Neural cell (in vitro differentiated cells): ENCODE measurements at regions not wholly inside any gene's neighbourhood (a gene's known extent, or its start where the extent isn't known, plus 50 kb on each side); places are given as distances from the start of the nearest gene placed in this dataset.

ENCODE experiments used
- EZH2 ChIP-seq: fragments of 200-600, 300-800 bp; shearing (Covaris generic), sonication (generic); IDR thresholded peaks from 2 replicates; pipeline ENCODE4 v1.6.1; 2014; ENCODE audit warnings: antibody characterized with exemption, low read length, borderline replicate concordance, mild to moderate bottlenecking; ENCODE audit not compliant: insufficient read depth, poor library complexity, severe bottlenecking
- POLR2AphosphoS5 ChIP-seq: IDR thresholded peaks from 2 replicates; pipeline ENCODE4 v1.6.1; 2012
- RAD21 ChIP-seq: fragments of 450-650 bp; conservative IDR thresholded peaks from 2 replicates; pipeline ENCODE4 v1.6.1; 2014; ENCODE audit warnings: antibody characterized with exemption, mild to moderate bottlenecking, moderate library complexity
- TF ChIP-seq, protein P1 (sequence below): fragments of 450-650 bp; IDR thresholded peaks from 2 replicates; pipeline ENCODE4 v1.5.1; 2014; ENCODE audit warnings: antibody characterized with exemption, mild to moderate bottlenecking, moderate library complexity; ENCODE audit not compliant: poor library complexity, severe bottlenecking
- TF ChIP-seq, protein P2 (sequence below): IDR thresholded peaks from 2 replicates; pipeline ENCODE4 v1.6.1; 2012; ENCODE audit warnings: borderline replicate concordance

DNA sequence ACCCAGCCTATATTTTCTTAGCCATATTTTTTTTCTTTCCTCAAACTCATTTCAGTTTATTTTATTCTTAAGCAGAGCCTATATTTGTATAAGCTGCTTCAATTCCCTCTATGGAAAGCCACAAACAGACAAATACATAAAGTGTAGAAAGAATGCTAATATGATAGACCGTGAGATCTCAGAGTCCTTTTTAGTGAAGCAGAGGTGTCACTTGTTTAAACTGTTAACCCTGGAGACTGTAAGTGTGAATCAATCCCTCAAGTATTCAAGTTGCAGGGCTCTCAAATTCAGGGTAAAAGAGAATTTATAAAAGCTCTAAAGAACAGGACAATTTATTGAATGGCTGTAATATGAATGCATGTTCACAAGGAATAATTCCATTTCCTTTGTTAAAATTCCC lies 72.2 kb upstream of the BHLHE40 start:
- TF ChIP-seq, protein P1, sequence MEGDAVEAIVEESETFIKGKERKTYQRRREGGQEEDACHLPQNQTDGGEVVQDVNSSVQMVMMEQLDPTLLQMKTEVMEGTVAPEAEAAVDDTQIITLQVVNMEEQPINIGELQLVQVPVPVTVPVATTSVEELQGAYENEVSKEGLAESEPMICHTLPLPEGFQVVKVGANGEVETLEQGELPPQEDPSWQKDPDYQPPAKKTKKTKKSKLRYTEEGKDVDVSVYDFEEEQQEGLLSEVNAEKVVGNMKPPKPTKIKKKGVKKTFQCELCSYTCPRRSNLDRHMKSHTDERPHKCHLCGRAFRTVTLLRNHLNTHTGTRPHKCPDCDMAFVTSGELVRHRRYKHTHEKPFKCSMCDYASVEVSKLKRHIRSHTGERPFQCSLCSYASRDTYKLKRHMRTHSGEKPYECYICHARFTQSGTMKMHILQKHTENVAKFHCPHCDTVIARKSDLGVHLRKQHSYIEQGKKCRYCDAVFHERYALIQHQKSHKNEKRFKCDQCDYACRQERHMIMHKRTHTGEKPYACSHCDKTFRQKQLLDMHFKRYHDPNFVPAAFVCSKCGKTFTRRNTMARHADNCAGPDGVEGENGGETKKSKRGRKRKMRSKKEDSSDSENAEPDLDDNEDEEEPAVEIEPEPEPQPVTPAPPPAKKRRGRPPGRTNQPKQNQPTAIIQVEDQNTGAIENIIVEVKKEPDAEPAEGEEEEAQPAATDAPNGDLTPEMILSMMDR, result no peak
- TF ChIP-seq RAD21 (no peak), EZH2 (no peak), POLR2AphosphoS5 (no peak)
- TF ChIP-seq, protein P2, sequence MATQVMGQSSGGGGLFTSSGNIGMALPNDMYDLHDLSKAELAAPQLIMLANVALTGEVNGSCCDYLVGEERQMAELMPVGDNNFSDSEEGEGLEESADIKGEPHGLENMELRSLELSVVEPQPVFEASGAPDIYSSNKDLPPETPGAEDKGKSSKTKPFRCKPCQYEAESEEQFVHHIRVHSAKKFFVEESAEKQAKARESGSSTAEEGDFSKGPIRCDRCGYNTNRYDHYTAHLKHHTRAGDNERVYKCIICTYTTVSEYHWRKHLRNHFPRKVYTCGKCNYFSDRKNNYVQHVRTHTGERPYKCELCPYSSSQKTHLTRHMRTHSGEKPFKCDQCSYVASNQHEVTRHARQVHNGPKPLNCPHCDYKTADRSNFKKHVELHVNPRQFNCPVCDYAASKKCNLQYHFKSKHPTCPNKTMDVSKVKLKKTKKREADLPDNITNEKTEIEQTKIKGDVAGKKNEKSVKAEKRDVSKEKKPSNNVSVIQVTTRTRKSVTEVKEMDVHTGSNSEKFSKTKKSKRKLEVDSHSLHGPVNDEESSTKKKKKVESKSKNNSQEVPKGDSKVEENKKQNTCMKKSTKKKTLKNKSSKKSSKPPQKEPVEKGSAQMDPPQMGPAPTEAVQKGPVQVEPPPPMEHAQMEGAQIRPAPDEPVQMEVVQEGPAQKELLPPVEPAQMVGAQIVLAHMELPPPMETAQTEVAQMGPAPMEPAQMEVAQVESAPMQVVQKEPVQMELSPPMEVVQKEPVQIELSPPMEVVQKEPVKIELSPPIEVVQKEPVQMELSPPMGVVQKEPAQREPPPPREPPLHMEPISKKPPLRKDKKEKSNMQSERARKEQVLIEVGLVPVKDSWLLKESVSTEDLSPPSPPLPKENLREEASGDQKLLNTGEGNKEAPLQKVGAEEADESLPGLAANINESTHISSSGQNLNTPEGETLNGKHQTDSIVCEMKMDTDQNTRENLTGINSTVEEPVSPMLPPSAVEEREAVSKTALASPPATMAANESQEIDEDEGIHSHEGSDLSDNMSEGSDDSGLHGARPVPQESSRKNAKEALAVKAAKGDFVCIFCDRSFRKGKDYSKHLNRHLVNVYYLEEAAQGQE, result no peak
